HG02642 (cell line): ENCODE measurements at regions not wholly inside any gene's neighbourhood (a gene's known extent, or its start where the extent isn't known, plus 50 kb on each side); places are given as distances from the start of the nearest gene placed in this dataset.

Experiments used
- ATAC-seq: cut with Tn5 transposase; IDR thresholded peaks from one replicate; pipeline ENCODE4 v1.9.1; 2021; ENCODE audit warnings: mild to moderate bottlenecking; ENCODE audit not compliant: unreplicated experiment, poor library complexity

- no peak for ATAC-seq
Observed at GRCh38 chr2:105653302-105653701, 91.4 kb upstream of the NCK2 start.

GRCh38 chr2:105652014-105652796 lies 92.5 kb upstream of the NCK2 start:
- ATAC-seq: no peak

GRCh38 chr2:105649534-105649933 lies 95.2 kb upstream of the NCK2 start:
- no peak for ATAC-seq

- ATAC-seq: no peak
Observed at GRCh38 chr2:105647731-105648130, 97.0 kb upstream of the NCK2 start.

GRCh38 chr2:105646774-105647076 lies 98.0 kb upstream of the NCK2 start:
- no peak for ATAC-seq

GRCh38 chr2:105645938-105646773 lies 98.6 kb upstream of the NCK2 start:
- no peak for ATAC-seq

- ATAC-seq: no peak
Observed at GRCh38 chr2:105645031-105645937, 99.4 kb upstream of the NCK2 start.

- no peak for ATAC-seq
Observed at GRCh38 chr2:105644174-105644980, 100.3 kb upstream of the NCK2 start.

- ATAC-seq: no peak
Observed at GRCh38 chr2:105643405-105644173, 101.1 kb upstream of the NCK2 start.

GRCh38 chr2:105641389-105641811 lies 103.3 kb upstream of the NCK2 start:
- no peak for ATAC-seq

- no peak for ATAC-seq
Observed at GRCh38 chr2:105640246-105640645, 104.5 kb upstream of the NCK2 start.

GRCh38 chr2:105636109-105636740 lies 108.5 kb upstream of the NCK2 start:
- no peak for ATAC-seq

- no peak for ATAC-seq
Observed at GRCh38 chr2:105635564-105635963, 109.1 kb upstream of the NCK2 start.

GRCh38 chr2:105634198-105634597 lies 110.5 kb upstream of the NCK2 start:
- no peak for ATAC-seq

- ATAC-seq: no peak
Observed at GRCh38 chr2:105631922-105632321, 112.8 kb upstream of the NCK2 start.

- ATAC-seq: no peak
Observed at GRCh38 chr2:105631011-105631410, 113.7 kb upstream of the NCK2 start.

GRCh38 chr2:105629634-105630033 lies 115.1 kb upstream of the NCK2 start:
- no peak for ATAC-seq

- no peak for ATAC-seq
Observed at GRCh38 chr2:105627534-105627933, 117.2 kb upstream of the NCK2 start.

- no peak for ATAC-seq
Observed at GRCh38 chr2:105626966-105627340, 117.8 kb upstream of the NCK2 start.
